Mesenchymal stem cell (in vitro differentiated cells and primary cell): ENCODE measurements at regions not wholly inside any gene's neighbourhood (a gene's known extent, or its start where the extent isn't known, plus 50 kb on each side); places are given as distances from the start of the nearest gene placed in this dataset.

ENCODE experiments used
- DNase-seq: peaks from one replicate; pipeline ENCODE4 v3.0.0-alpha.2; 2013
- H2AFZ ChIP-seq: one replicate; pipeline ENCODE4 v1.6.1; 2013; ENCODE audit warnings: low read depth, mild to moderate bottlenecking, control low read depth, inconsistent platforms, low read length, moderate library complexity
- H2AK5ac ChIP-seq: 2 replicates; pipeline ENCODE4 v1.6.1; 2013; ENCODE audit warnings: low read length, moderate library complexity, mild to moderate bottlenecking, inconsistent platforms; ENCODE audit not compliant: severe bottlenecking
- H2BK120ac ChIP-seq: one replicate; pipeline ENCODE4 v1.6.1; 2013; ENCODE audit warnings: low read depth, mild to moderate bottlenecking, inconsistent platforms, low read length, moderate library complexity
- H2BK12ac ChIP-seq, 2 experiments: one replicate each; pipeline ENCODE4 v1.6.1; 2013; ENCODE audit warnings: inconsistent platforms in 2 of 2, low read length in 2 of 2, mild to moderate bottlenecking in 2 of 2, moderate library complexity in 2 of 2, control low read depth in 1 of 2
- H2BK15ac ChIP-seq: one replicate; pipeline ENCODE4 v1.6.1; 2013; ENCODE audit warnings: mild to moderate bottlenecking, low read depth, inconsistent platforms; ENCODE audit not compliant: poor library complexity, severe bottlenecking
- H2BK5ac ChIP-seq: 2 replicates; pipeline ENCODE4 v1.6.1; 2013; ENCODE audit warnings: low read depth, mild to moderate bottlenecking, low read length, control low read depth, inconsistent platforms; ENCODE audit not compliant: poor library complexity, severe bottlenecking
- H3K14ac ChIP-seq, 2 experiments: one replicate each; pipeline ENCODE4 v1.6.1; 2013; ENCODE audit warnings: inconsistent platforms in 2 of 2, low read length in 2 of 2, control low read depth in 1 of 2, mild to moderate bottlenecking in 1 of 2, moderate library complexity in 1 of 2
- H3K18ac ChIP-seq, 2 experiments: one replicate each; pipeline ENCODE4 v1.6.1; 2013; ENCODE audit warnings: inconsistent platforms in 2 of 2, low read length in 2 of 2, control low read depth in 1 of 2, low read depth in 1 of 2, mild to moderate bottlenecking in 1 of 2
- H3K23ac ChIP-seq, 2 experiments: one replicate each; pipeline ENCODE4 v1.6.1; 2013; ENCODE audit warnings: inconsistent platforms in 2 of 2, low read length in 2 of 2, mild to moderate bottlenecking in 2 of 2, moderate library complexity in 2 of 2, control low read depth in 1 of 2
- H3K27ac ChIP-seq: 2 replicates; pipeline ENCODE4 v1.5.1; 2013; ENCODE audit warnings: mild to moderate bottlenecking, moderate library complexity, low read length, control low read depth, inconsistent platforms; ENCODE audit not compliant: poor library complexity, severe bottlenecking
- H3K27me3 ChIP-seq, 2 experiments: 2 replicates each; pipeline versions ENCODE4 v1.6.1 to v1.7.0; 2013; ENCODE audit warnings: low read length in 2 of 2, mild to moderate bottlenecking in 2 of 2, moderate library complexity in 2 of 2, control low read depth in 1 of 2, inconsistent platforms in 1 of 2; ENCODE audit not compliant: control insufficient read depth in 1 of 2, insufficient read depth in 1 of 2
- H3K36me3 ChIP-seq, 2 experiments: 2 replicates each; pipeline versions ENCODE4 v1.6.1 to v1.7.0; 2013; ENCODE audit warnings: low read length in 2 of 2, control low read depth in 1 of 2, inconsistent platforms in 1 of 2, low read depth in 1 of 2, mild to moderate bottlenecking in 1 of 2; ENCODE audit not compliant: insufficient read depth in 2 of 2, control insufficient read depth in 1 of 2
- H3K4ac ChIP-seq, 2 experiments: one replicate each; pipeline ENCODE4 v1.6.1; 2013; ENCODE audit warnings: inconsistent platforms in 2 of 2, low read length in 2 of 2, mild to moderate bottlenecking in 2 of 2, moderate library complexity in 2 of 2, control low read depth in 1 of 2, low read depth in 1 of 2
- H3K4me1 ChIP-seq: 2 replicates; pipeline ENCODE4 v1.6.1; 2013; ENCODE audit warnings: low read depth, low read length, control low read depth; ENCODE audit not compliant: control insufficient read depth, insufficient read depth
- H3K4me2 ChIP-seq: 2 replicates; pipeline ENCODE4 v1.6.1; 2013; ENCODE audit warnings: low read length, mild to moderate bottlenecking, inconsistent platforms; ENCODE audit not compliant: poor library complexity, severe bottlenecking
- H3K4me3 ChIP-seq, 2 experiments: 2 replicates each; pipeline versions ENCODE4 v1.5.1 to v1.7.0; 2013; ENCODE audit warnings: low read length in 2 of 2, mild to moderate bottlenecking in 2 of 2, control low read depth in 1 of 2, low read depth in 1 of 2; ENCODE audit not compliant: insufficient read depth in 1 of 2
- H3K79me1 ChIP-seq: replicated peaks from 2 replicates; pipeline ENCODE4 v1.6.1; 2013; ENCODE audit warnings: mild to moderate bottlenecking, control low read depth, low read length, inconsistent platforms; ENCODE audit not compliant: poor library complexity, severe bottlenecking
- H3K9ac ChIP-seq: 2 replicates; pipeline ENCODE4 v1.7.0; 2013; ENCODE audit warnings: mild to moderate bottlenecking, low read length, moderate library complexity
- H3K9me3 ChIP-seq: 2 replicates; pipeline ENCODE4 v1.7.0; 2013; ENCODE audit warnings: mild to moderate bottlenecking, low read length; ENCODE audit not compliant: control insufficient read depth
- H4K8ac ChIP-seq: one replicate; pipeline ENCODE4 v1.6.1; 2013; ENCODE audit warnings: inconsistent platforms, mild to moderate bottlenecking, low read length, moderate library complexity
- H4K91ac ChIP-seq: one replicate; pipeline ENCODE4 v1.6.1; 2013; ENCODE audit warnings: mild to moderate bottlenecking, low read length, inconsistent platforms
- WGBS: methylation state at CpG from one replicate; pipeline ENCODE4 v1.1.7; 2013; ENCODE audit warnings: mixed read lengths; 5-methylcytosine and 5-hydroxymethylcytosine counted together

DNA sequence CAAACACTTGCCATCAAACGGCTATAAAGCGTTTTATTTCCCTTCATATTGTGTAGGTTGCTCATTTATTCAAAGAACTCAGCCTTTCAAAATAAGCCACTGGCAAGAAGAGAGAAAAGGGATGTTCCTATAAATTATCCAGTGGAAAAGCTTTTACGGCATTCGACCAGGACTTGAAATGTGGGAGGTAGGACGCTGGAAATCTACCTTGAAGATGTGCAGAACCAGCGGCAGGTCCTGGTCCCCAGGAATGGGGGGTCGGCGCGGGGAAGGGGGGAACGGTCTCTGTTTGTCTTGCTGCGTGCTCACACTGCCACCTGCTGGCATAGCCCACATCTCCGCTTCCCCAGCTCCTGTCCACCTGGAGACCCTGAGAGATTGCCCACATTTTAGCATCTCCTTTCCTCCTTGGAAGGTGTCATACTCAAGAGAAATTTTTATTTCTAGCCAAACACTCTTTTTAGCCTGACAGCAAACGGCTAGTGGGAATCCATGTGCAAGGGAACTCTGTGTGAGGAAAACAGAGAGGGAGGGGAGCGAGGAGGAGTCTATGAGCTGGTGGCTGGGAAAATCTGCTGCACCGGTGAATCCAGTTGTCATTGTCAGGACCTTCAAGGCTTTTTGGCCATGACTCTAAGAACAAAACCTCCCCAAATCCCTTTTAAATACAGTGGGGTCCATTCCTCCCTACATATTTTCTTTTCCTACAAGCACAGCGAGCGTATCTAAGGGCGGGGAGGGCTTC is 349.0 kb upstream of the PKDCC start:
- Histone ChIP-seq H4K91ac (no peak overlapping the region), H3K9ac (peak overlapping the region; percentile 58), H3K4ac (no peak overlapping the region), H3K36me3 (no peaks in the 10 kb centered on the region), H2AFZ (no peak overlapping the region), H2AK5ac (no peak overlapping the region), H4K8ac (no peak overlapping the region), H2BK12ac (no peak overlapping the region), H3K4me2 (no peak overlapping the region), H3K27ac (no peak overlapping the region), H3K18ac (no peak overlapping the region), H3K9me3 (no peaks in the 10 kb centered on the region), H3K4me1 (no peaks in the 10 kb centered on the region), H3K79me1 (no peaks in the 10 kb centered on the region), H2BK15ac (no peak overlapping the region), H2BK5ac (no peak overlapping the region), H3K23ac (no peak overlapping the region), H2BK120ac (no peak overlapping the region), H3K27me3 (peaks cover 13 to 20% of the 10 kb centered on the region in 2 experiments), H3K14ac (no peak overlapping the region), H3K4me3 (peak overlapping the region in 1 of 2 experiments; percentile 70)
- no peak for DNase-seq
- 42% methylated on average over 13 of the region's 18 CpGs for WGBS

DNA sequence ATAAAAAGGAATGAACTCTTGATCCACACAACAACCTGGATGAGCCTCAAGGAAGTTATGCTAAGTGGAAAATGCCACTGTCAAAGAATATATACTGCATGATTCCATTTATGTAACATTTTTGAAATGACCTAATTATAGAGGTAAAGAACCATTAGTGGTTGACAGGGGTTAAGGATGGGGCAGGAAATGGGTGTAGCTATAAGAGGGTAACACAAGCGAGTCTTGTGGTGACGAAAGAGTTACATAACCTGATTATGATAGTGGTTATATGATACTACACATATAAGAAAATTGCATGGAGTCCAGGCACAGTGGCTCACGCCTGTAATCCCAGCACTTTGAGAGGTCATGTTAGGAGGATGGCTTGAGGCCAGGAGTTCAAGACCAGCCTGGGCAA is 346.6 kb upstream of the PKDCC start:
- Histone ChIP-seq H3K79me1 (no peaks in the 10 kb centered on the region), H3K23ac (no peak overlapping the region), H3K4me3 (no peak overlapping the region), H2BK15ac (no peak overlapping the region), H3K4ac (no peak overlapping the region), H2BK120ac (no peak overlapping the region), H4K8ac (no peak overlapping the region), H3K9me3 (no peaks in the 10 kb centered on the region), H3K18ac (no peak overlapping the region), H3K4me2 (no peak overlapping the region), H2BK12ac (no peak overlapping the region), H3K4me1 (no peaks in the 10 kb centered on the region), H3K27ac (no peak overlapping the region), H2AK5ac (no peak overlapping the region), H2AFZ (no peak overlapping the region), H4K91ac (no peak overlapping the region), H3K14ac (no peak overlapping the region), H3K27me3 (peaks cover 13% of the 10 kb centered on the region in 2 experiments), H3K9ac (no peak overlapping the region), H2BK5ac (no peak overlapping the region), H3K36me3 (no peaks in the 10 kb centered on the region)
- 83% methylated on average over 1 of the region's 3 CpGs for WGBS
- no peak for DNase-seq

DNA sequence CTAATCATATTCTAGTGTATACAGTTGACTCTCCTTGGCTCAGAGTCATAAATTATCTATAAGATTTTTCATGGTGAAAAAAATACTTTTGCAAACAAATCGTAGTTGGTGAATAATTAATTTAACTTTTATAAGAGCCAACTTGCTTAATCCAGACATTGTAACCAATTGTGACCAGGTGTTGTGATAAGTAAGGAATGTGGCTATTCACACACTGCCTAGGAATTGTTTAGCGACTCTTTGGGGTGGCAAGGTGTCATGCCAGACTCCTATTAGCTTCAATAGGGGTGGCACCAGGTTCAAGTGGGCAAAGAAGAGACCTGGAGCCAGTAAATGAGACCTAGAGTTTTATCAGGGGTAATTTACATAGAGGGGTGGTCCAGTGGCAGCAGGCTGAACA is 344.7 kb upstream of the PKDCC start:
- no peak overlapping the region for H3K14ac ChIP-seq
- no peak overlapping the region for H2AK5ac ChIP-seq
- no peak overlapping the region for H3K27ac ChIP-seq
- 54% methylated on average over 1 of the region's 2 CpGs for WGBS
- no peak overlapping the region for H2BK15ac ChIP-seq
- H3K4ac ChIP-seq: no peak overlapping the region
- no peak overlapping the region for H3K4me2 ChIP-seq
- H3K79me1 ChIP-seq: no peaks in the 10 kb centered on the region
- H3K9me3 ChIP-seq: no peaks in the 10 kb centered on the region
- no peak for DNase-seq
- no peak overlapping the region for H4K91ac ChIP-seq
- no peak overlapping the region for H2BK5ac ChIP-seq
- no peak overlapping the region for H2BK12ac ChIP-seq
- H3K4me3 ChIP-seq: no peak overlapping the region
- no peak overlapping the region for H3K23ac ChIP-seq
- peaks cover 10 to 11% of the 10 kb centered on the region in 2 experiments for H3K27me3 ChIP-seq
- no peak overlapping the region for H2BK120ac ChIP-seq
- H2AFZ ChIP-seq: no peak overlapping the region
- H3K9ac ChIP-seq: no peak overlapping the region
- no peaks in the 10 kb centered on the region for H3K36me3 ChIP-seq
- H4K8ac ChIP-seq: no peak overlapping the region
- H3K18ac ChIP-seq: no peak overlapping the region
- H3K4me1 ChIP-seq: no peaks in the 10 kb centered on the region

DNA sequence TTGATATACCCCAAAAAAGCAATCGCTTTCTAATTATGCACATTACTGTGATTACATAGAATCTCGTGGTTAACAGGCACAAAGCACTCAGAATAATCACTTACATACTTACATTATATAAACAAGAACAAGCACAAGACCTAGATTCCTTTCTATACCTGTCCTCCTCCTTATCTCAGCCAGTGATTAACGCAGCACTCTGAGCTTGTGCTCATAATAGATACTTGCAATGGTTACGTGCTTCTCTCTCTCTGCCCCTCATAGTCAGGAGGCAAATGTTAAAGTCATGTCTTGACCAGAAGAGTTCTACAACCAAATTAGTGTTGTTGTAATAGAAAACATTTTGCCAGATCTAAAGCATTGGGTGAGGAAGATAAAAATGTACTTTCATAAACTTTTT is 342.2 kb upstream of the PKDCC start:
- no peaks in the 10 kb centered on the region for H3K9me3 ChIP-seq
- no peak overlapping the region for H3K4me3 ChIP-seq
- H3K27ac ChIP-seq: no peak overlapping the region
- H3K4me1 ChIP-seq: peaks cover 2% of the 10 kb centered on the region
- no peak overlapping the region for H2BK12ac ChIP-seq
- 71% methylated on average over 4 of the region's 4 CpGs for WGBS
- no peak for DNase-seq
- H3K9ac ChIP-seq: no peak overlapping the region
- no peaks in the 10 kb centered on the region for H3K27me3 ChIP-seq
- no peak overlapping the region for H3K4me2 ChIP-seq
- no peak overlapping the region for H2AK5ac ChIP-seq
- H2BK5ac ChIP-seq: no peak overlapping the region
- no peak overlapping the region for H2BK120ac ChIP-seq
- H3K36me3 ChIP-seq: no peaks in the 10 kb centered on the region
- no peak overlapping the region for H2BK15ac ChIP-seq
- H3K79me1 ChIP-seq: no peaks in the 10 kb centered on the region
- no peak overlapping the region for H2AFZ ChIP-seq
- H3K23ac ChIP-seq: no peak overlapping the region
- H3K14ac ChIP-seq: no peak overlapping the region
- H3K4ac ChIP-seq: no peak overlapping the region
- no peak overlapping the region for H4K91ac ChIP-seq
- no peak overlapping the region for H3K18ac ChIP-seq
- H4K8ac ChIP-seq: no peak overlapping the region
